ENCODE measurements at regions not wholly inside any gene's neighbourhood (a gene's known extent, or its start where the extent isn't known, plus 50 kb on each side); places are given as distances from the start of the nearest gene placed in this dataset.
"Not testable (repeated sequence)": the region's sequence is repeated elsewhere in the genome, so short reads cannot be mapped to it uniquely, and the experiment has no call there.

GRCh38 chr11:67888056-67888455 lies 115.8 kb downstream of the UNC93B1 start:
- H3K36me3 Mint-ChIP-seq (ENCODE audit: insufficient read depth, unreplicated experiment); DNase-seq; H3K4me3 ChIP-seq (ENCODE audit: low read depth, low read length); CTCF ChIA-PET; H3K4me3 Mint-ChIP-seq (ENCODE audit: unreplicated experiment); H3K4me1 ChIP-seq; H3K9me3 ChIP-seq; H3K27me3 Mint-ChIP-seq (ENCODE audit: insufficient read depth, unreplicated experiment); H3K36me3 ChIP-seq (ENCODE audit: control insufficient read depth, insufficient read depth, low read length); H3K27me3 ChIP-seq (replicated peaks; ENCODE audit: control insufficient read depth, insufficient read depth, low read length); BruUV-seq (replicated peaks); intact Hi-C loops (cut with micrococcal nuclease; ENCODE audit: unreplicated experiment); H3K27ac Mint-ChIP-seq (ENCODE audit: unreplicated experiment); POLR2A ChIA-PET: not testable (repeated sequence)
- Mint-ChIP-seq H3K4me1 (ENCODE audit: low read depth, unreplicated experiment) (peaks cover 53% of the 10 kb centered on the region), H3K9me3 (ENCODE audit: unreplicated experiment) (peaks cover 22% of the 10 kb centered on the region)

GRCh38 chr11:67886672-67887071 lies 117.2 kb downstream of the UNC93B1 start:
- Histone ChIP-seq H3K4me3 (ENCODE audit: low read depth, low read length) (peak overlapping the region; percentile 43), H3K4me1 (peaks cover 12% of the 10 kb centered on the region)
- BruUV-seq (replicated peaks); DNase-seq; H3K27me3 Mint-ChIP-seq (ENCODE audit: insufficient read depth, unreplicated experiment); POLR2A ChIA-PET; H3K9me3 ChIP-seq; H3K9me3 Mint-ChIP-seq (ENCODE audit: unreplicated experiment); CTCF ChIA-PET; H3K36me3 Mint-ChIP-seq (ENCODE audit: insufficient read depth, unreplicated experiment); H3K36me3 ChIP-seq (ENCODE audit: control insufficient read depth, insufficient read depth, low read length); H3K27me3 ChIP-seq (replicated peaks; ENCODE audit: control insufficient read depth, insufficient read depth, low read length); intact Hi-C loops (cut with micrococcal nuclease; ENCODE audit: unreplicated experiment): not testable (repeated sequence)
- Mint-ChIP-seq H3K27ac (ENCODE audit: unreplicated experiment) (peak overlapping the region; percentile 84), H3K4me3 (ENCODE audit: unreplicated experiment) (peak overlapping the region; percentile 72), H3K4me1 (ENCODE audit: low read depth, unreplicated experiment) (peaks cover 53% of the 10 kb centered on the region)

GRCh38 chr11:67886207-67886606 lies 117.7 kb downstream of the UNC93B1 start:
- intact Hi-C loops (cut with micrococcal nuclease; ENCODE audit: unreplicated experiment) = not testable (repeated sequence)
- H3K27ac Mint-ChIP-seq (ENCODE audit: unreplicated experiment) = peak overlapping the region; percentile 84
- H3K4me3 Mint-ChIP-seq (ENCODE audit: unreplicated experiment) = peak overlapping the region; percentile 72

GRCh38 chr11:67885574-67885973 lies 118.3 kb downstream of the UNC93B1 start:
- H3K36me3 Mint-ChIP-seq (ENCODE audit: insufficient read depth, unreplicated experiment); intact Hi-C loops (cut with micrococcal nuclease; ENCODE audit: unreplicated experiment); H3K9me3 ChIP-seq; BruUV-seq (replicated peaks); CTCF ChIA-PET; H3K36me3 ChIP-seq (ENCODE audit: control insufficient read depth, insufficient read depth, low read length); H3K27me3 Mint-ChIP-seq (ENCODE audit: insufficient read depth, unreplicated experiment); H3K27me3 ChIP-seq (replicated peaks; ENCODE audit: control insufficient read depth, insufficient read depth, low read length); H3K9me3 Mint-ChIP-seq (ENCODE audit: unreplicated experiment); H3K4me3 ChIP-seq (ENCODE audit: low read depth, low read length); POLR2A ChIA-PET: not testable (repeated sequence)
- H3K4me1 Mint-ChIP-seq (ENCODE audit: low read depth, unreplicated experiment) = peaks cover 53% of the 10 kb centered on the region
- peaks cover 12% of the 10 kb centered on the region for H3K4me1 ChIP-seq
- peak overlapping the region; percentile 80 for H3K4me3 Mint-ChIP-seq (ENCODE audit: unreplicated experiment)
- H3K27ac Mint-ChIP-seq (ENCODE audit: unreplicated experiment) = peak overlapping the region; percentile 89
- peak; percentile 38 to 59 for DNase-seq

More at GRCh38 chr11:67886207-67886606, 117.7 kb downstream of the UNC93B1 start:
- H3K27me3 Mint-ChIP-seq (ENCODE audit: insufficient read depth, unreplicated experiment); H3K9me3 Mint-ChIP-seq (ENCODE audit: unreplicated experiment); H3K9me3 ChIP-seq; H3K27me3 ChIP-seq (replicated peaks; ENCODE audit: control insufficient read depth, insufficient read depth, low read length); H3K36me3 ChIP-seq (ENCODE audit: control insufficient read depth, insufficient read depth, low read length); CTCF ChIA-PET; POLR2A ChIA-PET; BruUV-seq (replicated peaks); H3K36me3 Mint-ChIP-seq (ENCODE audit: insufficient read depth, unreplicated experiment): not testable (repeated sequence)
- Histone ChIP-seq H3K4me3 (ENCODE audit: low read depth, low read length) (peak overlapping the region; percentile 43), H3K4me1 (peaks cover 12% of the 10 kb centered on the region)
- DNase-seq = peak; percentile 62 to 65
- peaks cover 53% of the 10 kb centered on the region for H3K4me1 Mint-ChIP-seq (ENCODE audit: low read depth, unreplicated experiment)

DNA sequence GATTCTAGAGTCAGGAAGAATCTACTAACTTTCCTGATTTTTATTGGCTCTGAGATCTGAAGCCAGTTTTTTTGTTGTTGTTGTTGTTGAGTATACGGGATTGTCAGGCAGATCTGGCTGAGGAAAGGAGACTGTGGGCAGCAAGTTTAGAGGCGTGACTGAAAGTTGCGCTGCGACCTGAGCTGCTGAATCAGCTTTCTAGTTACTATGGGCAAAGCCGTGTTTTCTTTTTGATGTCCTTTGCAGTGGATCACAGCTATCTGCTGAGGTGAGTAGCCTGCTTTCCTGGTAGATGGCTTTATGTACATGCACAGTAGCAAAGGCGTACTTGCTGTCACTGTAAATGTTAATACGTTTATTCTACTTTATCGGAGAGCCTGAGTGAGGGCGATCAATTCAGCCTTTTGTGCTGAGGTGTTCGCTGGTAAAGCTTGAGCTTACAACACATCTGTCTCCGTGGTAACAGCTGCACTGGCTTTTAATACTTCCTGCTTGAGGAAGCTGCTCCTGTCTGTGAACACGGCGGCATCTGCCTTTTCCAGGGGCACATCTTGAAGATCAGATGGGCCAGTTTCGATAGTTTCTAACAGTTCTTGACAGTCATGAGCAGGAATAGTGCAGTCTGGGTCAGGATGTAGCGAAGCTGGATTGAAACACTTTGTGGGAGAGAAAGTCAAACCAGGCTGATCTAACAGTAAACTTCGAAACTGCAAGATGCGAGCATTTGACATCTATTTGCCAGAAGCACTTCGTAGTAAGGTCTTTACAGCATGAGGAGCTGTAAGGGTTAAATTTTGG lies 118.9 kb downstream of the UNC93B1 start:
- peaks cover 53% of the 10 kb centered on the region for H3K4me1 Mint-ChIP-seq (ENCODE audit: low read depth, unreplicated experiment)
- TSS peak; percentile 14 for BruUV-seq (replicated peaks)
- H3K36me3 ChIP-seq (ENCODE audit: control insufficient read depth, insufficient read depth, low read length); POLR2A ChIA-PET; H3K9me3 ChIP-seq; H3K27me3 Mint-ChIP-seq (ENCODE audit: insufficient read depth, unreplicated experiment); intact Hi-C loops (cut with micrococcal nuclease; ENCODE audit: unreplicated experiment); H3K36me3 Mint-ChIP-seq (ENCODE audit: insufficient read depth, unreplicated experiment); H3K27me3 ChIP-seq (replicated peaks; ENCODE audit: control insufficient read depth, insufficient read depth, low read length); H3K9me3 Mint-ChIP-seq (ENCODE audit: unreplicated experiment): not testable (repeated sequence)
- Histone ChIP-seq H3K4me1 (peaks cover 12% of the 10 kb centered on the region), H3K4me3 (ENCODE audit: low read depth, low read length) (peak overlapping the region; percentile 33)
- DNase-seq = peak; percentile 53 to 55
- H3K4me3 Mint-ChIP-seq (ENCODE audit: unreplicated experiment) = peak overlapping the region; percentile 80
- H3K27ac Mint-ChIP-seq (ENCODE audit: unreplicated experiment) = peak overlapping the region; percentile 89
- CTCF ChIA-PET = interaction anchor here (1.1 to 1.2 kb wide), 2 partner anchors 53 to 71 kb away, joined by 3 to 6 read pairs; no protein-coding TSS in a partner anchor

GRCh38 chr11:67884073-67884757 lies 119.7 kb downstream of the UNC93B1 start:
- intact Hi-C loops (cut with micrococcal nuclease; ENCODE audit: unreplicated experiment); POLR2A ChIA-PET; BruUV-seq (replicated peaks); H3K36me3 ChIP-seq (ENCODE audit: control insufficient read depth, insufficient read depth, low read length); H3K27me3 Mint-ChIP-seq (ENCODE audit: insufficient read depth, unreplicated experiment); H3K9me3 Mint-ChIP-seq (ENCODE audit: unreplicated experiment); H3K27me3 ChIP-seq (replicated peaks; ENCODE audit: control insufficient read depth, insufficient read depth, low read length); H3K9me3 ChIP-seq; H3K36me3 Mint-ChIP-seq (ENCODE audit: insufficient read depth, unreplicated experiment): not testable (repeated sequence)
- H3K4me3 Mint-ChIP-seq (ENCODE audit: unreplicated experiment) = peak overlapping the region; percentile 80
- peak in 1 of 2 experiments; percentile 29 for DNase-seq
- peak overlapping the region; percentile 33 for H3K4me3 ChIP-seq (ENCODE audit: low read depth, low read length)
- H3K27ac Mint-ChIP-seq (ENCODE audit: unreplicated experiment) = peak overlapping the region; percentile 89
- H3K4me1 Mint-ChIP-seq (ENCODE audit: low read depth, unreplicated experiment) = peaks cover 53% of the 10 kb centered on the region
- peaks cover 12% of the 10 kb centered on the region for H3K4me1 ChIP-seq
- CTCF ChIA-PET = interaction anchor here (1.1 to 1.2 kb wide), 2 partner anchors 54 to 71 kb away, joined by 3 to 6 read pairs; no protein-coding TSS in a partner anchor

GRCh38 chr11:67882304-67882703 lies 121.6 kb downstream of the UNC93B1 start:
- H3K4me3 ChIP-seq (ENCODE audit: low read depth, low read length); H3K36me3 ChIP-seq (ENCODE audit: control insufficient read depth, insufficient read depth, low read length); BruUV-seq (replicated peaks); intact Hi-C loops (cut with micrococcal nuclease; ENCODE audit: unreplicated experiment); H3K9me3 Mint-ChIP-seq (ENCODE audit: unreplicated experiment); POLR2A ChIA-PET; CTCF ChIA-PET; H3K27me3 Mint-ChIP-seq (ENCODE audit: insufficient read depth, unreplicated experiment); H3K9me3 ChIP-seq; H3K27me3 ChIP-seq (replicated peaks; ENCODE audit: control insufficient read depth, insufficient read depth, low read length); H3K36me3 Mint-ChIP-seq (ENCODE audit: insufficient read depth, unreplicated experiment): not testable (repeated sequence)
- Mint-ChIP-seq H3K27ac (ENCODE audit: unreplicated experiment) (peak overlapping the region; percentile 2), H3K4me3 (ENCODE audit: unreplicated experiment) (peak overlapping the region; percentile 8), H3K4me1 (ENCODE audit: low read depth, unreplicated experiment) (peaks cover 46% of the 10 kb centered on the region)
- peak; percentile 48 to 73 for DNase-seq
- H3K4me1 ChIP-seq = peaks cover 10% of the 10 kb centered on the region

All from Caco-2 (cell line).